DOHH2 (cell line): ENCODE measurements at regions not wholly inside any gene's neighbourhood (a gene's known extent, or its start where the extent isn't known, plus 50 kb on each side); places are given as distances from the start of the nearest gene placed in this dataset.

Source experiments
- EZH2phosphoT487 ChIP-seq: fragments of 200-600 bp; sonication (generic); IDR thresholded peaks from 2 replicates; pipeline ENCODE4 v1.6.1; 2017; ENCODE audit warnings: borderline replicate concordance, mild to moderate bottlenecking, antibody characterized with exemption, low read length, moderate library complexity, mixed read lengths
- TF ChIP-seq, protein P1 (sequence below): fragments of 200-600 bp; sonication (generic); IDR thresholded peaks from one replicate; pipeline ENCODE4 v1.5.1; 2014; ENCODE audit warnings: antibody characterized with exemption, mild to moderate bottlenecking, low read depth, low read length; ENCODE audit not compliant: poor library complexity, severe bottlenecking

- TF ChIP-seq, protein P1, sequence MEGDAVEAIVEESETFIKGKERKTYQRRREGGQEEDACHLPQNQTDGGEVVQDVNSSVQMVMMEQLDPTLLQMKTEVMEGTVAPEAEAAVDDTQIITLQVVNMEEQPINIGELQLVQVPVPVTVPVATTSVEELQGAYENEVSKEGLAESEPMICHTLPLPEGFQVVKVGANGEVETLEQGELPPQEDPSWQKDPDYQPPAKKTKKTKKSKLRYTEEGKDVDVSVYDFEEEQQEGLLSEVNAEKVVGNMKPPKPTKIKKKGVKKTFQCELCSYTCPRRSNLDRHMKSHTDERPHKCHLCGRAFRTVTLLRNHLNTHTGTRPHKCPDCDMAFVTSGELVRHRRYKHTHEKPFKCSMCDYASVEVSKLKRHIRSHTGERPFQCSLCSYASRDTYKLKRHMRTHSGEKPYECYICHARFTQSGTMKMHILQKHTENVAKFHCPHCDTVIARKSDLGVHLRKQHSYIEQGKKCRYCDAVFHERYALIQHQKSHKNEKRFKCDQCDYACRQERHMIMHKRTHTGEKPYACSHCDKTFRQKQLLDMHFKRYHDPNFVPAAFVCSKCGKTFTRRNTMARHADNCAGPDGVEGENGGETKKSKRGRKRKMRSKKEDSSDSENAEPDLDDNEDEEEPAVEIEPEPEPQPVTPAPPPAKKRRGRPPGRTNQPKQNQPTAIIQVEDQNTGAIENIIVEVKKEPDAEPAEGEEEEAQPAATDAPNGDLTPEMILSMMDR = no peak
- TF ChIP-seq EZH2phosphoT487 = no peak
These were observed 324.0 kb downstream of the IRS1 start for GRCh38 chr2:226475650-226476049.
